Colonic mucosa (tissue), 4 donors: ENCODE measurements at regions not wholly inside any gene's neighbourhood (a gene's known extent, or its start where the extent isn't known, plus 50 kb on each side); places are given as distances from the start of the nearest gene placed in this dataset.

Experiments
- DNase-seq: peaks from one replicate; pipeline ENCODE4 v3.0.0-alpha.2; 2020
- H3K27ac ChIP-seq: fragments of 200-600 bp; one replicate; pipeline ENCODE4 v1.8.0; 2021
- H3K27me3 ChIP-seq: fragments of 200-600 bp; one replicate; pipeline ENCODE4 v1.8.0; 2021
- H3K36me3 ChIP-seq: fragments of 200-600 bp; one replicate; pipeline ENCODE4 v1.8.0; 2021
- H3K4me1 ChIP-seq: fragments of 200-600 bp; one replicate; pipeline ENCODE4 v1.8.0; 2021; ENCODE audit warnings: mild to moderate bottlenecking
- H3K4me3 ChIP-seq: fragments of 200-600 bp; one replicate; pipeline ENCODE4 v1.8.0; 2021
- H3K9ac ChIP-seq, 2 donors: one replicate each; pipeline ENCODE4 v1.7.0; 2013; ENCODE audit warnings: control low read depth in 2 of 2, low read depth in 2 of 2, low read length in 2 of 2
- H3K9me3 ChIP-seq: fragments of 200-600 bp; one replicate; pipeline ENCODE4 v1.8.0; 2021
- CTCF ChIP-seq: fragments of 200-600 bp; IDR thresholded peaks from one replicate; pipeline ENCODE4 v1.8.0; 2022; ENCODE audit warnings: antibody characterized with exemption, mild to moderate bottlenecking
- intact Hi-C: fragments of 100-400 bp; cut with DNase I; formaldehyde crosslinking; loops from one replicate; pipeline ENCODE4 v1.14.1; 2022
- donor health status: healthy.
- donor health status: DM: no; HTN: no; CAD: no.
- donor health status: DM: no; HTN: no; CAD: no.

DNA sequence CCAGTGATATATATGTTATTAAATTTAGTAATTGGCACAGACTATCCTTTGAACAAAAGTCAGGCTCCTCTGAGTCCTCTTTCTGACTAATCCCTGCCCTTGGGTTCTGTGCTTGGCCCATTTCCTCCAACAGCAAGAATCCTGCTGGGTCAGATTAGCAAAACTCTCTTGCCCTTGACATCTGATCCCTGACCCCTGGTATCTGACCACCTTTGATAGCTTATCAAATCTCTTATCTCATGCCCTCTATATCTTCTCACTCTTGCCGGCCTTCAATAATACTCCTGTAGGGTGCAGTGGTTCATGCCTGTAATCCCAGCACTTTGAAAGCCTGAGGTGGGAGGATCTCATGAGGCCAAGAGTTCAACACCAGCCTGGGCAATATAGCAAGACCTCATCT lies 245.5 kb upstream of the FAM47A start:
- H3K4me1 ChIP-seq: no peaks in the 10 kb centered on the region
- TF ChIP-seq CTCF: no peak
- H3K36me3 ChIP-seq: no peaks in the 10 kb centered on the region
- H3K27me3 ChIP-seq: no peaks in the 10 kb centered on the region
- no peaks in the 10 kb centered on the region for H3K9me3 ChIP-seq
- no peak overlapping the region for H3K27ac ChIP-seq
- H3K4me3 ChIP-seq: no peak overlapping the region
- intact Hi-C loops: no loop called here
- no peak overlapping the region for H3K9ac ChIP-seq
- DNase-seq: no peak

DNA sequence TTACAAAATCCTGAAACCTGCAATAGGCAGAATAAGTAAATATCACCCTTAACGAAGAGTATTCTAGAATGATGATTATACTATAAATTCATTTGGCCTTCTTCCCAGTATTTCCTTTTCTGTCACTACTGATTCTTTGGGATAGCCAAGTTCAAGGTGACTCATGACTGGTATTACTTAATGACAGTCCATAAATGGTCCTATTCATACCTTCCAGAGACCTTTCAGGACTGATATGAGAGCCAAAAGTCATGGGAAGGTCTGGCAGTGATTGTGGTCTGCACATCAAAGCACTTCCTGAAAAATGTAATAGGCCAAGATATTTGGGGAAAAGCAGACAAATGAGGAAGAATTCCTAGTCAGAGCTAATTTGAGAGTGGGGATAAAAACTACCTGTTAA lies 239.6 kb upstream of the FAM47A start:
- Histone ChIP-seq H3K4me1 (no peaks in the 10 kb centered on the region), H3K27ac (no peak overlapping the region), H3K9ac (no peak overlapping the region), H3K27me3 (no peaks in the 10 kb centered on the region), H3K4me3 (no peak overlapping the region), H3K36me3 (no peaks in the 10 kb centered on the region), H3K9me3 (no peaks in the 10 kb centered on the region)
- no peak for DNase-seq
- TF ChIP-seq CTCF: no peak
- intact Hi-C loops: no loop called here

GRCh38 chrX:34365471-34365870 lies 233.4 kb upstream of the FAM47A start:
- Histone ChIP-seq H3K4me3 (no peak overlapping the region), H3K9me3 (no peaks in the 10 kb centered on the region), H3K9ac (no peak overlapping the region), H3K36me3 (no peaks in the 10 kb centered on the region), H3K27ac (no peak overlapping the region), H3K27me3 (no peaks in the 10 kb centered on the region), H3K4me1 (no peaks in the 10 kb centered on the region)
- intact Hi-C loops: no loop called here
- no peak for DNase-seq
- TF ChIP-seq CTCF: no peak

GRCh38 chrX:34350561-34351335 lies 218.6 kb upstream of the FAM47A start:
- no peak for TF ChIP-seq CTCF
- Histone ChIP-seq H3K4me3 (no peak overlapping the region), H3K9me3 (no peaks in the 10 kb centered on the region), H3K9ac (no peak overlapping the region), H3K4me1 (no peaks in the 10 kb centered on the region), H3K27me3 (no peaks in the 10 kb centered on the region), H3K36me3 (no peaks in the 10 kb centered on the region), H3K27ac (no peak overlapping the region)
- intact Hi-C loops: no loop called here
- no peak for DNase-seq

- Histone ChIP-seq H3K27me3 (no peaks in the 10 kb centered on the region), H3K9ac (no peak overlapping the region), H3K4me3 (no peak overlapping the region), H3K27ac (no peak overlapping the region), H3K36me3 (no peaks in the 10 kb centered on the region), H3K4me1 (no peaks in the 10 kb centered on the region), H3K9me3 (no peaks in the 10 kb centered on the region)
- no peak for DNase-seq
- TF ChIP-seq CTCF: no peak
- intact Hi-C loops: no loop called here
Measured at GRCh38 chrX:34343001-34343400, 210.9 kb upstream of the FAM47A start.
